Aorta (tissue), 5 donors: ENCODE measurements at regions not wholly inside any gene's neighbourhood (a gene's known extent, or its start where the extent isn't known, plus 50 kb on each side); places are given as distances from the start of the nearest gene placed in this dataset.

Source experiments
- ATAC-seq: fragments of 200-7000 bp; cut with Tn5 transposase; one replicate; pipeline ENCODE4 v1.9.1; 2022; ENCODE audit warnings: moderate library complexity; ENCODE audit not compliant: low FRiP score
- DNase-seq, 2 donors: peaks; one replicate each; pipeline ENCODE4 v3.0.0-alpha.2; 2020
- H3K27ac ChIP-seq, 2 donors: one replicate each; pipeline ENCODE4 v1.5.1; 2013; ENCODE audit warnings: low read length in 2 of 2, mild to moderate bottlenecking in 2 of 2, moderate library complexity in 2 of 2, control low read depth in 1 of 2, inconsistent platforms in 1 of 2, low read depth in 1 of 2
- H3K27me3 ChIP-seq, 2 donors: one replicate each; pipeline ENCODE4 v1.6.1; 2013; ENCODE audit warnings: control low read depth in 1 of 2, low read length in 1 of 2, mild to moderate bottlenecking in 1 of 2, moderate library complexity in 1 of 2; ENCODE audit not compliant: insufficient read depth in 2 of 2, control insufficient read depth in 1 of 2
- H3K36me3 ChIP-seq, 2 donors: one replicate each; pipeline ENCODE4 v1.6.1; 2013; ENCODE audit warnings: control low read depth in 1 of 2, low read length in 1 of 2, mild to moderate bottlenecking in 1 of 2; ENCODE audit not compliant: insufficient read depth in 2 of 2, control insufficient read depth in 1 of 2
- H3K4me1 ChIP-seq, 2 donors: one replicate each; pipeline ENCODE4 v1.6.1; 2013; ENCODE audit warnings: low read length in 2 of 2, control low read depth in 1 of 2, mild to moderate bottlenecking in 1 of 2, moderate library complexity in 1 of 2; ENCODE audit not compliant: insufficient read depth in 2 of 2, control insufficient read depth in 1 of 2
- H3K4me3 ChIP-seq, 2 donors: one replicate each; pipeline ENCODE4 v1.5.1; 2013; ENCODE audit warnings: low read length in 2 of 2, control low read depth in 1 of 2, mild to moderate bottlenecking in 1 of 2
- H3K9me3 ChIP-seq: one replicate; pipeline ENCODE4 v1.6.1; 2013; ENCODE audit warnings: mild to moderate bottlenecking, low read length; ENCODE audit not compliant: control insufficient read depth
- WGBS, 2 donors: extraction: QIAGEN DNeasy Blood & Tissue Kit; methylation state at CpG; one replicate each; pipeline ENCODE4 v1.1.7; 2013; 5-methylcytosine and 5-hydroxymethylcytosine counted together
- intact Hi-C, 2 donors: fragments of 100-400 bp; cut with DNase I; formaldehyde crosslinking; loops; one replicate each; pipeline versions ENCODE4 v1.14.2 to v1.15.0; 2022
- donor health status: healthy with polysubstance abuse.
- donor health status: Bipolar disorder and iron deficiency.
- donor health status: DM: no; HTN: no; CAD: no.
- donor health status: DM: no; HTN: no; CAD: no.
- donor health status: DM: yes; HTN: yes; CAD: no.

DNA sequence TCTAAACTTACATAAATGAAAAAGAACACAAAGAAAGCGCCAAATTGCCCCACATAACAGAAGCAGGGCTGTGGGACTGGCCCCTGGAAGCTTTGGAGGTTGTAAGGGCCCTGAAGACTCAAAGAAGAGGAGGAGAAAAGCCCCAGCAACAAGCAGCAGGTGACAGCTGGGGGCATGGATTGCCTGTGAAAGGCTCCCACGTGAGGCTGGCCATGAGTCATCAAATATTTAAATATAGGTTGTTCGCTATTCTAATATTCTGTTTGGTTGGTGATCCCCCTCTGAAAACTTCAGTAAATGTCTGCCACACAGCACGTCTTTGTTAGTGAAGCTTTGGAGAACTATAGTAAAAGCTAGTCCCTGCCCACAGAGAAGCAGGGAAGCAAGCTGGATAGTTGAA lies 132.4 kb downstream of the MREG start:
- 56 to 77% methylated on average over 4 of the region's 4 CpGs for WGBS, 2 donors
- Histone ChIP-seq H3K36me3 (peaks cover 0 to 2% of the 10 kb centered on the region in 2 donors), H3K27ac (no peak overlapping the region), H3K27me3 (no peaks in the 10 kb centered on the region), H3K4me3 (no peak overlapping the region), H3K9me3 (peaks cover 2% of the 10 kb centered on the region), H3K4me1 (peaks cover 0 to 4% of the 10 kb centered on the region in 2 donors)
- ATAC-seq (no peak), DNase-seq (no peak)
- intact Hi-C loops: no loop called here

DNA sequence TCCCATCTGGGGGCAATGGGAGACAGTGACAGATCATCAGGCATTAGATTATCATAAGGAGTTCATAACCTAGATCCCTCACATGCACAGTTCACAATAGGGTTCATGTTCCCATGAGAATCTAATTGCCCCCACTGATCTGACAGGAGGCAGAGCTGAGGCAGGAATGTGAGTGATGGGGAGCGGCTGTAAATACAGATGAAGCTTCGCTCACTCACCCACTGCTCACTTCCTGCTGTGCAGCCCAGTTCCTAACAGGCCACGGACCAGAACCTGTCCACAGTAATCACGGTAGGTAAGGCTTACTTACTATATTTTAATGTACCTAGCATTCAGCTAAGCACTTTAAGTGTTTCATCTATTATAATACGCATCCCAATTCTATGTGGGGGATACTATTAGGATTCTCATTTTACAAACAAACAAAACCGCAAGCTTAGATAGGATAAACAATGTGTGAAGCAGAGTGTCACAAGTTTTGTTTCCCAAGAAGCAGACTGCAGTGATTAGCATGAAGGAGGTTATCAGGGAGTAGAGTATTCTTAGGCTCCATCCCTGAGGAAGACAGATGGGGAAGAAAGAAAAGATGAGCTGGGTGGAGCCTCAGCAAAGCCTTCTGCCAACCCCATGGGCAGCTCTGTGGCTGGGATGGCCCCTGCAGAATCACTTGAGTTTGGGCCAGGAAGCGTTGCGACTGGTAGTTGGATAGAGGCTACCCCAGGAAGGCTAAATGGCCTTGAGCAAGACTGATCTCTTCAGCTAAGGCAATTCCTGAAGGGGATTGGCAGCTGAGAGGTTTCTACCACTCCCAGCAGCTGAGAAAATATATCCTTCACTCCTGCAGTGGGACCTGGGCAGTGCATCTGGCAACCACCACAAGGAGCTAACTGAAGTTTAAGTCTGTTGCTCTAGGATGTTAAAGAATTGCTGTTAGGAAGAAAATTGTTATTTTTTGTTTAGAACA lies 133.1 kb downstream of the MREG start:
- Histone ChIP-seq H3K4me1 (peaks cover 0 to 4% of the 10 kb centered on the region in 2 donors), H3K36me3 (peaks cover 0 to 2% of the 10 kb centered on the region in 2 donors), H3K4me3 (no peak overlapping the region), H3K27ac (no peak overlapping the region), H3K9me3 (peaks cover 2% of the 10 kb centered on the region), H3K27me3 (no peaks in the 10 kb centered on the region)
- DNase-seq (no peak), ATAC-seq (no peak)
- intact Hi-C loops: no loop called here
- 95 to 97% methylated on average over 8 of the region's 8 CpGs for WGBS, 2 donors

DNA sequence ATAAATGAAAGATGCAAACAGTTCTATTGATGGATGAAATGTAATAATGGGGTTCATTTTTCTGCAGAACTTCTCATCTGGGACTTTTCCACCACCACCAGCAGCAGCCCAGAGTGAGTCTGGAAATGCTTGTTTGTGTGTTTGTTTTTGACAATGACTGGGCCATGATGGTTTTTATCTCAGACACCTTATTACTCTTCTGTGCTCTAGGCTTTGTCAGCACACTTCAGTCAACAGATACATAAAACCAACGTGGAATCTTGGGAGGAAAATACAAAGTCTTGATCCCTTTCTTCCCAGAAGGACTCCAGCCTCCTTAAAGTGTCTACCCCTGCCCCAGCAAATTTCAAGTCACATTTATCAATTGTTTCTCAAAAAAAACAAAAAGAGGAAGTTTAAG lies 134.0 kb downstream of the MREG start:
- Histone ChIP-seq H3K27me3 (no peaks in the 10 kb centered on the region), H3K36me3 (peaks cover 0 to 2% of the 10 kb centered on the region in 2 donors), H3K27ac (no peak overlapping the region), H3K4me3 (no peak overlapping the region), H3K9me3 (peaks cover 2% of the 10 kb centered on the region), H3K4me1 (peaks cover 0 to 2% of the 10 kb centered on the region in 2 donors)
- 85 to 92% methylated on average over 1 of the region's 1 CpG for WGBS, 2 donors
- DNase-seq (no peak), ATAC-seq (no peak)
- intact Hi-C loops: no loop called here

DNA sequence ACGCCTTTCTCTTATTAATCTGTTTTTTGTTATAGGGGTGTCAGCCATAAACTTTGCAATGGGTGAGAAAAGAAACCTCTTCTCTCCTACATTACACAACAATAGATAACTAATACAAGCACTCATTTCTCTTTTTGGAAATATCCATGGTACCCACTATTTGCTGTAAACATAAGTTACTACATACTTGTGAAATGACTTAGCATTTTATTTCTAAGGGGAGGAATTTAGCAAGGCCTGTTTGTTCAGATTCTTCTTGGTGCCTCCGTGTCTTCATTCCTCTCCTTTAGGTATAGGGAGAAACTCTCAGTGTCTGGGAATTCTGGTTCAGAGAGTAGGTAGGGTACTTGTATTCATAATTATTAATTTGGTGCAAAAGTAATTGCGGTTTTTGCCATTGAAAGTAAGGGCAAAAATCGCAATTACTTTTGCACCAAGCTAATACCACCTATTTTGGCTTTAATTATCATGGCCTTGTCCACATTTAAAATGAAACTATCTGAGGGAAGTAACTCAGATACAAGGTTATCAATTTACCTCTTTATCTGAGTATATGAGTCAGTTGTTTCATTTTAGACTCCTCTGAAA lies 134.8 kb downstream of the MREG start:
- Histone ChIP-seq H3K36me3 (peaks cover 0 to 2% of the 10 kb centered on the region in 2 donors), H3K27me3 (no peaks in the 10 kb centered on the region), H3K4me3 (no peak overlapping the region), H3K4me1 (peaks cover 0 to 1% of the 10 kb centered on the region in 2 donors), H3K27ac (no peak overlapping the region), H3K9me3 (peaks cover 2% of the 10 kb centered on the region)
- no peak for DNase-seq
- intact Hi-C loops: no loop called here
- ATAC-seq: no peak
- WGBS, 2 donors: 79 to 85% methylated on average over 4 of the region's 4 CpGs

DNA sequence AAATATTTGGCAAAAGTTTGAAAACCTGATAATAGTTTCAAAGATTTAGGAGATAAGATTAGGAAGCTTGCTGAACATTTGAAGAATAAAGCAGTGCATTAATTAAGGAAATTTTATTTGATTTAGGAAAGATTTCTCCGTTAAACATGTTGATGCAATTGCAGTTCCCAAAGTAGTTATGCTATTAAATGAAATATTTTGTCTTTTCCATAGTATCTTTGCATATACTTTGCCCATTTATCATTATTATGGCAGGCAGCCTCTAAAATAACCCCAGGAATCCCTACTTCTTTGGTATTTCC lies 136.5 kb downstream of the MREG start:
- WGBS, 2 donors: 99 to 100% methylated on average over 1 of the region's 1 CpG
- no peaks in the 10 kb centered on the region for H3K27me3 ChIP-seq
- ATAC-seq (no peak), DNase-seq (no peak)
- no peak overlapping the region for H3K27ac ChIP-seq
- intact Hi-C loops: no loop called here
- H3K36me3 ChIP-seq: peaks cover 0 to 2% of the 10 kb centered on the region in 2 donors
- H3K4me3 ChIP-seq: no peak overlapping the region
- H3K9me3 ChIP-seq: peaks cover 2% of the 10 kb centered on the region
- peaks cover 0 to 1% of the 10 kb centered on the region in 2 donors for H3K4me1 ChIP-seq

DNA sequence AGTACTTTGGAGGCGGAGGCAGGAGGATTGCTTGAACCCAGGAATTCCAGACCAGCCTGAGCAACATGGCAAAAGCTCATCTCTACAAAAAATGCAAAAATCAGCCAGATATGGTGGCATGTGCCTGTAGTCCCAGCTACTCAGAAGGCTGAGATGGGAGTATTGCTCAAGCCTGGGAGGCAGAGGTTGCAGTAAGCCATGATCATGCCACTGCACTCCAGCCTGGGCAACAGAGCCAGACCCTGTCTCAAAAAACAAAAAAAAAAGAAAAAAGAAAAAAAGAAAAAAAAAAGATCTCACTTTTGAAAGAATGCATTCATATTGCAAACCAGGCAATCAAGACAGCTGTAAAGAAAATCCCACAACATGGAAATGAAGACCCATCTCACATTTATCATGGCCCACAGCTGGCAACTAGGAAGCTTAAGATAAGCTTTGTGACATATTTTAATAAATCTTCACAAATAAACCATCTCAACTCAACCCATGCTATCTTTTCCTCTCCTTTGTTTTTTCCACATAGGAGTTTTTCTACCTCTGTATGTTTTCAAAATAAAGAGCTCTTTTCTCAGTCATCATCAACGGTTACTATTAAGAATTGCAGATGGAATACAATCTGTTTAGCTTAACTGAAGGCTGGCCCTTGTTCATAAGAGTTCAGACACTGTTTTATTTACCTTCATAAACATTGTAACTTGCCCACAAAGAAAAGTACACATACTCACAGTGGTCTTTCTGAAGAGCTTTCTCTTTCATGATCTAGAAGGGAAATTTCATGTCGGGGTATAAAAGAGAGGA lies 137.0 kb downstream of the MREG start:
- no peak for ATAC-seq
- intact Hi-C loops: no loop called here

DNA sequence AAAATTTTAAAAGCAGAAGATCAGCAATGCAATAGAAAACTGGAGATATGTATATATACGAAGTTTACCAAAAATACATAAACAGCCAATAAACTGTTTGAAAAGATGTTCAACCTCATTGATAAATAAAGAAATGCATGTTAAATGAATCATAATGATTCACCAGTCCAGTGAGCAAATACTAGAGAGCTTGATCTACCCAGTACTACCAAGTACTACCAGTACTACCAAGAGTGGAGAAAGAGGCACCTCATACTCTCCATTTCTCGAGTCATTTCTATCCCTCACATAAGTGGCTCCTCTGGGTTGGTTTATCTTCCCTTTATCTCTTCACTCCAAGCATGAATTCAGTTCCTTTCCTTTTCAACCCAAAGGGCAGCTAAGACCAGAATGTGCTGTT lies 138.9 kb downstream of the MREG start:
- ATAC-seq: no peak
- 93 to 94% methylated on average over 2 of the region's 2 CpGs for WGBS, 2 donors
- Histone ChIP-seq H3K36me3 (peaks cover 0 to 2% of the 10 kb centered on the region in 2 donors), H3K27ac (no peak overlapping the region), H3K4me1 (peaks cover 0 to 1% of the 10 kb centered on the region in 2 donors), H3K27me3 (no peaks in the 10 kb centered on the region), H3K9me3 (peaks cover 2% of the 10 kb centered on the region), H3K4me3 (no peak overlapping the region)
- DNase-seq: no peak
- intact Hi-C loops: no loop called here

More for the DNA sequence above, 137.0 kb downstream of the MREG start:
- Histone ChIP-seq H3K36me3 (peaks cover 0 to 2% of the 10 kb centered on the region in 2 donors), H3K4me1 (peaks cover 0 to 1% of the 10 kb centered on the region in 2 donors), H3K4me3 (no peak overlapping the region), H3K9me3 (peaks cover 2% of the 10 kb centered on the region), H3K27me3 (no peaks in the 10 kb centered on the region), H3K27ac (no peak overlapping the region)
- no peak for DNase-seq
- WGBS, 2 donors: 86 to 89% methylated on average over 3 of the region's 3 CpGs

DNA sequence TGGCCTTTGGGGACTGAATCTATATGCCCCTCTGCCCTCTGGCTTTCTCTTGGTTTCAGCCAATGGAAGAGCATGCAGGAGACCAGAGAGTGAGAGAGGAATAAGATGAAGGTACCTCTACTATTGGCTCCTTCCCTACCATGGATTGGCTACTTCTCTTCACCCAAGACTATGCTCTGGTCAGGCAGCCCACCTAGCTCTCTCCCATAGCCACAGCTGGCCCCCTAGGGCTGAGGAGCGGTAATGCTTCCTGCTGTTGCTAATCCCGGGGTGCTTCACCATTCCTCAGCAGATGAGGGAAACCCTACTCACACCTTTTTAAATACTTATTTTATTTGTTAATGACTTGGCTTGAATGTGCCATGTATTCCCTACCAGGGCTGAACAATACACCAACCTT lies 142.4 kb downstream of the MREG start:
- no peaks in the 10 kb centered on the region for H3K4me1 ChIP-seq
- 95 to 97% methylated on average over 2 of the region's 2 CpGs for WGBS, 2 donors
- DNase-seq (no peak), ATAC-seq (no peak)
- H3K27me3 ChIP-seq: no peaks in the 10 kb centered on the region
- no peak overlapping the region for H3K4me3 ChIP-seq
- H3K27ac ChIP-seq: no peak overlapping the region
- H3K36me3 ChIP-seq: no peaks in the 10 kb centered on the region
- intact Hi-C loops: no loop called here
- no peaks in the 10 kb centered on the region for H3K9me3 ChIP-seq
